CD14-positive monocyte (primary cell): ENCODE measurements at regions not wholly inside any gene's neighbourhood (a gene's known extent, or its start where the extent isn't known, plus 50 kb on each side); places are given as distances from the start of the nearest gene placed in this dataset.

Source experiments
- DNase-seq, 3 donors: peaks; one replicate each; pipeline ENCODE4 v3.0.0-alpha.2; 2011 to 2022
- H2AFZ ChIP-seq: 2 replicates; pipeline ENCODE4 v1.6.0; 2012; ENCODE audit warnings: mild to moderate bottlenecking, low read depth, low read length, inconsistent platforms; ENCODE audit not compliant: insufficient read depth, poor library complexity, severe bottlenecking
- H3K27ac ChIP-seq, 2 donors: 1 replicate in 1 of 2; 2 replicates in 1 of 2; pipeline ENCODE4 v1.5.1; 2012 to 2013; ENCODE audit warnings: low read length in 2 of 2, control low read depth in 1 of 2, inconsistent platforms in 1 of 2, low read depth in 1 of 2, mild to moderate bottlenecking in 1 of 2
- H3K27me3 ChIP-seq, 2 donors: one replicate each; pipeline versions ENCODE4 v1.6.0 to v1.6.1; 2011 to 2013; ENCODE audit warnings: low read length in 2 of 2; ENCODE audit not compliant: control insufficient read depth in 2 of 2, insufficient read depth in 2 of 2
- H3K36me3 ChIP-seq, 2 donors: replicated peaks in 1 of 2; 1 replicate in 1 of 2; 2 replicates in 1 of 2; pipeline versions ENCODE4 v1.5.1 to v1.6.1; 2012 to 2013; ENCODE audit warnings: low read length in 2 of 2, control low read depth in 1 of 2, inconsistent platforms in 1 of 2, mild to moderate bottlenecking in 1 of 2; ENCODE audit not compliant: insufficient read depth in 2 of 2, control insufficient read depth in 1 of 2
- H3K4me1 ChIP-seq, 2 donors: 1 replicate in 1 of 2; 2 replicates in 1 of 2; pipeline versions ENCODE4 v1.5.1 to v1.6.1; 2012 to 2013; ENCODE audit warnings: low read length in 2 of 2, control low read depth in 1 of 2, inconsistent platforms in 1 of 2, mild to moderate bottlenecking in 1 of 2, moderate library complexity in 1 of 2; ENCODE audit not compliant: insufficient read depth in 2 of 2, control insufficient read depth in 1 of 2
- H3K4me2 ChIP-seq: replicated peaks from 2 replicates; pipeline ENCODE3; 2012; ENCODE audit warnings: low read length, moderate library complexity, mild to moderate bottlenecking; ENCODE audit not compliant: poor library complexity, severe bottlenecking; ENCODE audit errors: extremely low read depth
- H3K4me3 ChIP-seq, 3 experiments: fragments of 200-600 bp in 1 of 3; sonication (generic) in 1 of 3; replicated peaks in 1 of 3; 1 replicate in 2 of 3; 2 replicates in 1 of 3; pipeline ENCODE4 v1.5.1; 2011 to 2013; ENCODE audit warnings: low read length in 3 of 3, mild to moderate bottlenecking in 3 of 3, control low read depth in 2 of 3, low read depth in 2 of 3, inconsistent platforms in 1 of 3, moderate library complexity in 1 of 3
- H3K79me2 ChIP-seq: 2 replicates; pipeline ENCODE4 v1.6.0; 2012; ENCODE audit warnings: mild to moderate bottlenecking, control low read depth, inconsistent platforms, low read length, moderate library complexity; ENCODE audit not compliant: insufficient read depth
- H3K9ac ChIP-seq: 2 replicates; pipeline ENCODE4 v1.6.0; 2017; ENCODE audit warnings: low read length, mild to moderate bottlenecking; ENCODE audit not compliant: insufficient read depth, poor library complexity, severe bottlenecking
- H3K9me3 ChIP-seq, 2 donors: replicated peaks in 1 of 2; 1 replicate in 1 of 2; 2 replicates in 1 of 2; pipeline versions ENCODE4 v1.5.1 to v1.6.1; 2012 to 2013; ENCODE audit warnings: low read length in 2 of 2, control low read depth in 1 of 2; ENCODE audit not compliant: control insufficient read depth in 1 of 2, insufficient read depth in 1 of 2
- H4K20me1 ChIP-seq: 2 replicates; pipeline ENCODE4 v1.6.0; 2012; ENCODE audit warnings: mild to moderate bottlenecking, low read length, control low read depth, moderate library complexity; ENCODE audit not compliant: insufficient read depth
- H3K27ac Mint-ChIP-seq, 7 donors: one replicate each; pipeline ENCODE4 v1.8.0; 2020; ENCODE audit warnings: mild to moderate bottlenecking in 7 of 7, mixed read lengths in 7 of 7, moderate library complexity in 6 of 7, inconsistent platforms in 2 of 7
- H3K27me3 Mint-ChIP-seq, 3 donors: one replicate each; pipeline ENCODE4 v1.8.0; 2021 to 2022; ENCODE audit warnings: low read depth in 3 of 3, mild to moderate bottlenecking in 3 of 3, mixed read lengths in 3 of 3, moderate library complexity in 3 of 3, inconsistent platforms in 1 of 3
- H3K36me3 Mint-ChIP-seq, 2 donors: one replicate each; pipeline ENCODE4 v1.8.0; 2020; ENCODE audit warnings: mixed read lengths in 2 of 2, inconsistent platforms in 1 of 2, mild to moderate bottlenecking in 1 of 2
- H3K4me1 Mint-ChIP-seq: one replicate; pipeline ENCODE4 v1.8.0; 2020; ENCODE audit warnings: mild to moderate bottlenecking, mixed read lengths
- H3K4me3 Mint-ChIP-seq, 2 donors: one replicate each; pipeline ENCODE4 v1.8.0; 2020; ENCODE audit warnings: mild to moderate bottlenecking in 2 of 2, mixed read lengths in 2 of 2, moderate library complexity in 1 of 2
- H3K9me3 Mint-ChIP-seq, 7 donors: one replicate each; pipeline ENCODE4 v1.8.0; 2020 to 2022; ENCODE audit warnings: mixed read lengths in 7 of 7, mild to moderate bottlenecking in 6 of 7, moderate library complexity in 6 of 7, inconsistent platforms in 2 of 7
- CTCF ChIP-seq: fragments of 200-600 bp; IDR thresholded peaks from one replicate; pipeline ENCODE4 v1.8.0; 2022; ENCODE audit warnings: antibody characterized with exemption, mild to moderate bottlenecking
- WGBS: methylation state at CpG from one replicate; pipeline ENCODE4 v1.1.5; 2013; ENCODE audit warnings: missing lambda C conversion rate; ENCODE audit not compliant: insufficient coverage; 5-methylcytosine and 5-hydroxymethylcytosine counted together
- intact Hi-C, 2 donors: fragments of 100-400 bp; cut with micrococcal nuclease; formaldehyde crosslinking; loops; one replicate each; pipeline versions ENCODE4 v1.15.0 to v1.15.1; 2023

- intact Hi-C loops, result no loop called here
- Histone ChIP-seq H3K4me1 (no peaks in the 10 kb centered on the region), H3K27me3 (no peaks in the 10 kb centered on the region), H3K4me3 (no peak overlapping the region), H3K27ac (no peak overlapping the region), H3K9me3 (peaks cover 0 to 9% of the 10 kb centered on the region in 2 donors), H2AFZ (no peak overlapping the region), H3K36me3 (no peaks in the 10 kb centered on the region), H3K9ac (no peak overlapping the region), H4K20me1 (no peaks in the 10 kb centered on the region), H3K79me2 (no peaks in the 10 kb centered on the region), H3K4me2 (no peak overlapping the region)
- Mint-ChIP-seq H3K27me3 (peaks cover 0 to 2% (median 2%) of the 10 kb centered on the region in 3 donors), H3K4me3 (no peak overlapping the region), H3K9me3 (peaks cover 2 to 15% (median 4%) of the 10 kb centered on the region in 7 donors), H3K36me3 (no peaks in the 10 kb centered on the region), H3K27ac (no peak overlapping the region), H3K4me1 (no peaks in the 10 kb centered on the region)
- DNase-seq, result no peak
- TF ChIP-seq CTCF, result no peak
- WGBS, result 70% methylated on average over 8 of the region's 9 CpGs
Observed at GRCh38 chr1:4220362-4220761, 320.3 kb upstream of the C1orf174 start.

GRCh38 chr1:4221107-4221506 lies 321.0 kb upstream of the C1orf174 start:
- no peak for DNase-seq
- H3K36me3 ChIP-seq, result no peaks in the 10 kb centered on the region
- no peak overlapping the region for H3K9ac ChIP-seq
- H3K27ac Mint-ChIP-seq, result no peak overlapping the region
- H2AFZ ChIP-seq, result no peak overlapping the region
- no peak overlapping the region for H3K4me3 ChIP-seq
- intact Hi-C loops, result no loop called here
- no peak overlapping the region for H3K27ac ChIP-seq
- H3K9me3 Mint-ChIP-seq, result peaks cover 0 to 15% (median 2%) of the 10 kb centered on the region in 7 donors
- TF ChIP-seq CTCF, result no peak
- no peak overlapping the region for H3K4me3 Mint-ChIP-seq
- WGBS, result 79% methylated on average over 3 of the region's 4 CpGs
- no peaks in the 10 kb centered on the region for H4K20me1 ChIP-seq
- peaks cover 0 to 9% of the 10 kb centered on the region in 2 donors for H3K9me3 ChIP-seq
- H3K36me3 Mint-ChIP-seq, result no peaks in the 10 kb centered on the region
- H3K4me2 ChIP-seq, result no peak overlapping the region
- H3K27me3 ChIP-seq, result no peaks in the 10 kb centered on the region
- H3K27me3 Mint-ChIP-seq, result peaks cover 0 to under 1% (median 0%) of the 10 kb centered on the region in 3 donors
- H3K4me1 Mint-ChIP-seq, result no peaks in the 10 kb centered on the region
- no peaks in the 10 kb centered on the region for H3K4me1 ChIP-seq
- no peaks in the 10 kb centered on the region for H3K79me2 ChIP-seq
